ENCODE measurements at regions not wholly inside any gene's neighbourhood (a gene's known extent, or its start where the extent isn't known, plus 50 kb on each side); places are given as distances from the start of the nearest gene placed in this dataset.
A peak's percentile ranks its signal among the peaks of the same experiment; 100 is the strongest.

DNA sequence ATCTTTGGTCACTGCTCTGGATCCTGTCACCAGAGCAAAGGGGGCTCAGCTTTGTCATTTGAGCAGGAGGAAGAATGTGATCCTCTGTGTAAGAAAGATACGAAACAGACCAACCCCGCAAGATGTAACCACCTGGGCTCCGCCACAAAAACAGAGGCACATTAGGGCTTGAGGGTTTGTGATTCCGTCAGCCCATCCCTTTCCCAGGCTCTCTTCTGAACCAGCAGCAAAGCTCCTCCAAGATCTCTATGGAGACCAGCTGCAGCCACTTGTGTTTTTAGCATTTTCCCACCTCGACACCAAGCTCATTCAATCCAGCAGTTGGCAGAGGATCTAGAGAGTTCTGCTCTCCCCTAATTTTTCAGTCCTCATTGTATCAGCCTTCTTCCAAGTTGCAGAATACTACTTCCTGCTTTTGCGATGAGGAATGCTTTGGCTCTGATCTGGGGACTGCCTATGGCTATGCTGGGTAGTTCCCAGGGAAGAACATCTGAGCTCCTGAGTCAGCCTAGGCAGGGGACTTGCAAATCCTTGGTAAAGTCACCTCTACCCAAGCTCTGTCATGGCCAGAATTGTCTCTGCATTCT is 139.6 kb upstream of the RAB12 start:
- no peak overlapping the region for H3K4me3 ChIP-seq (ENCODE audit: low read length)
- TF ChIP-seq, protein P1, sequence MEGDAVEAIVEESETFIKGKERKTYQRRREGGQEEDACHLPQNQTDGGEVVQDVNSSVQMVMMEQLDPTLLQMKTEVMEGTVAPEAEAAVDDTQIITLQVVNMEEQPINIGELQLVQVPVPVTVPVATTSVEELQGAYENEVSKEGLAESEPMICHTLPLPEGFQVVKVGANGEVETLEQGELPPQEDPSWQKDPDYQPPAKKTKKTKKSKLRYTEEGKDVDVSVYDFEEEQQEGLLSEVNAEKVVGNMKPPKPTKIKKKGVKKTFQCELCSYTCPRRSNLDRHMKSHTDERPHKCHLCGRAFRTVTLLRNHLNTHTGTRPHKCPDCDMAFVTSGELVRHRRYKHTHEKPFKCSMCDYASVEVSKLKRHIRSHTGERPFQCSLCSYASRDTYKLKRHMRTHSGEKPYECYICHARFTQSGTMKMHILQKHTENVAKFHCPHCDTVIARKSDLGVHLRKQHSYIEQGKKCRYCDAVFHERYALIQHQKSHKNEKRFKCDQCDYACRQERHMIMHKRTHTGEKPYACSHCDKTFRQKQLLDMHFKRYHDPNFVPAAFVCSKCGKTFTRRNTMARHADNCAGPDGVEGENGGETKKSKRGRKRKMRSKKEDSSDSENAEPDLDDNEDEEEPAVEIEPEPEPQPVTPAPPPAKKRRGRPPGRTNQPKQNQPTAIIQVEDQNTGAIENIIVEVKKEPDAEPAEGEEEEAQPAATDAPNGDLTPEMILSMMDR (conservative IDR thresholded peaks at IDR 0.05; ENCODE audit: low read length) = no peak
- peak; percentile 44 for DNase-seq (ENCODE audit: low read depth)

DNA sequence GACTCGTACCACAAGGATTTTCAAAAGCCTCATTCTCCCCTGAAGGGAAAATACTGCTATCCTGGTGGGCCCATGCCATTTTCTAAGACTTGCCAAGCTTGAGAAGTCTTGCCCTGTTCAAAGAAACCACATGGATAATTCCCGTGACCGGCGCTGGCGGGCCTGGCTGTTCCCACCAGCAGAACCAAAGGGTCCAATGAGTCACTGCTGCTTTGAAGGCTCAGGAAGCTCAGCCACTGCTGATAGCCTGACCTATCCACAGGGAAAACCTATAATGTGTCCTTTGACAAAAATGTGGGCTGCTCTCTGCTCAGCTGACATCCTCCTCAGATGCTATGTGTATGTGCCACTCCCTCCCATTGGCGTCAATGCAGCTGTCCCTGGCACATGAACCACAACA is 137.9 kb upstream of the RAB12 start:
- DNase-seq (ENCODE audit: low read depth) = peak; percentile 12

DNA sequence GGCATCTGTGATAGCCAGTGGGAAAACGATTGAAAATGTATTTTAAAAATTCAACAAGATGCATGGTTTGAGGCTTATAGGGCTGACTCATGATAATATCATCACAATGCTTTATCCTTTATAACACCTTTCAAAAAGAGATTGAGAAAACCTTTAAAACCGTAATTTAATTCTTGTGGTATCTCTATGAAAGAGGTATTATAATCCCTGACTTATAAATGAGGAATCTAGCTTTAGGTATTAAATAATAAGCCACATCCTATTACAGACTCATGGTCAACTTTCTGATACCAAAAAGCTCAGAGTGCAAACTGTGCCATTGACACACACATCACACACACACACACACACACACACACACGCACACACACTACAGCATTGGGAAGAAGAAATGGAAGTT is 134.6 kb upstream of the RAB12 start:
- TF ChIP-seq, protein P1 (conservative IDR thresholded peaks at IDR 0.05; ENCODE audit: low read length) = no peak
- H3K4me3 ChIP-seq (ENCODE audit: low read length) = no peak overlapping the region
- no peak for DNase-seq (ENCODE audit: low read depth)

More for the DNA sequence above, 137.9 kb upstream of the RAB12 start:
- H3K4me3 ChIP-seq (ENCODE audit: low read length) = no peak overlapping the region
- TF ChIP-seq, protein P1 (conservative IDR thresholded peaks at IDR 0.05; ENCODE audit: low read length) = no peak

DNA sequence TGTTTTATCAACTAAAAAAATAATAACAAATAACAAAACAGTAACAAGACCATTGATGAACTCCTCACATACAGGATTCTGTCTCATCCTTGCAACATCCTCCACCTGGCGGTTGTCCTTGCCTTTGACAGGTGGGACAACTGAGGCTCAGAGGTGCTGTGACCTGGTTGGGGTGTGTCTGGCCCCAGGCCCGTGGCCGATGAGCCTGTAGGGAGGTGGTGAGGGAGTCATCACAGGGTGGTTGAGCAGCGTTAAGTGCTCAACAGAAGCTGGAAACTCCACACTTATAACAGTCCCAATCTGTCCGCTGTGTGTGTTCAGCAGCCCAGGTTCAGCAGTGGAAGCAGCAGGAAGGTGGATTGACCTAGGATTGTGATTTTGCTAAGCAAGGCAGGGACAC is 131.6 kb upstream of the RAB12 start:
- no peak overlapping the region for H3K4me3 ChIP-seq (ENCODE audit: low read length)
- TF ChIP-seq, protein P1 (conservative IDR thresholded peaks at IDR 0.05; ENCODE audit: low read length) = no peak
- DNase-seq (ENCODE audit: low read depth) = no peak

DNA sequence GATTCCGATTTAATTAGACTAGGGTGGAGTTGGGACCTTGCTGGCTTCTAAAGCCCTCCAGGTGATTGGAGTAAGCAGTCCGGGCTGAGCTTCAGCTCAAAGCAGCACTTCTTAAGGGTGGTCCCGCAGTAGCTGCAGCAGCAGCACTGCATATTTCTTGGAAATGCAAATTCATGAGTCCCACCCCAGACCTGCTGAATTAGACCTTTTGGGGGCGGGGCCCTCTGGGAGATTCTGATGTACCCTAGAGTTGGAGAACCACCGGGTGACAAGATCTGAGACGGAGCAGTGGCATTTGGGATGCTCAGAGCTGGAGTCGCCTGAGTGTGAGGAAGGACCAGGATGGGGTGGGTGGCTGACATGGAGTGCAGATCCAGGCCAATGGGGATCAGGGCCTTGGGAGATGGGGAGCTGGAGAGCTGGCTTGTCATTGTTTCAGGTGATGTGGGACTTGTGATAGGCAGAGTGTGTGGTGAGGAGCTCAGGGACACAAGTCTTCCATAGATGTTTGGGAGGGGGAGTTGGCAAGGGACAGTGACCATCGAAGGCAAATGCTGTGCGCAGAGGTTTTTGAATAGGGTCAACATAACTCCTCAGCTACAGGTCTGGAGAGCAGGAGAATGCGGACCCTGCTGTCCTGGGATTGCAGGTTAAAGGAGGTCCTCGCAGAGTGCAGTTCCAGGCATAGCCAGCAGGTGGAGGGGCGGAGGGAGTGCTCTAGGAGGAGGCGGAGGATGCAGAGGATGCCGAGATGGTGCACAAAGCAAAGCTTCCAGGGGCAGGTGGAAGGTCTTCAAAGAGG is 130.9 kb upstream of the RAB12 start:
- no peak overlapping the region for H3K4me3 ChIP-seq (ENCODE audit: low read length)
- TF ChIP-seq, protein P1 (conservative IDR thresholded peaks at IDR 0.05; ENCODE audit: low read length) = peak; percentile 89
- peak; percentile 39 for DNase-seq (ENCODE audit: low read depth)

DNA sequence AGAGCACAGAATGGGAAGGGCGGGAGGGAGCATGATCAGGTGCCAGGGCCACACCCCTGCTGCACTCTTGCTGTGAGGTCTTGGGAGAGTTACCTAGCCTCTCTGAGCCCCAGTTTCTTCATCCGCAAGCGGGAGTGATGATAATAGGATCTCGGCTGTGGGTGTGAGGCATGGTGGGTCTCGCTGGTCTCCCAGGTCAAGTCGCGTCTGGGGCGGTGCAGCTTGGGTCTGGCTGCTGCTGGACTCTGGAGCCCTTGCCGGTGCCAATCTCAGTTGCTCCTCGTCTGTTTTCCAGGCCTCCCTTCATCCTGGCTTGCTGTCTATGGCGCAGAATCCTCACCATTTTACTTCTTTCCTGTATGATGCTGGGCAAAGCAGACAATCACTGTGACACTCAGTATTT is 130.3 kb upstream of the RAB12 start:
- TF ChIP-seq, protein P1 (conservative IDR thresholded peaks at IDR 0.05; ENCODE audit: low read length) = no peak
- no peak for DNase-seq (ENCODE audit: low read depth)
- no peak overlapping the region for H3K4me3 ChIP-seq (ENCODE audit: low read length)

DNA sequence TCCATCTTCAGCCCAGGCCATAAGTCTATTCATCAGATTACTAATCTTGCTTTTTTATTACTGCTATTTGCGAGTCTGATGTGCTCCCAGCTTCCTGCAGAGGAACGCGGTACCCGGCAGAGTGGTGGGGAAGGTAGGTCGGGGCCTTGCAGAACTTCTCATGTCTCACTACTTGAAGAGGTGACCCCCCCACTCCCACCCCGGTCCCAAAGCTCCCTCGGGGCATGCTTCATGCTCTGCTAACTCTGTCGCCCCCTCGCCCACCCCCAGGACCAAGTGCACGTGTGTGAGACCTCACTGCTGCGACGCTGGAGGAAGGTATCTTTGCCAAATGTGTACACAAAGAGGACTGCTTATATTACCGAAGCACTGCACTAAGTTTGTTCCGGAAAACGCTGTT is 129.4 kb upstream of the RAB12 start:
- DNase-seq (ENCODE audit: low read depth) = no peak

More for the DNA sequence above, 129.4 kb upstream of the RAB12 start:
- H3K4me3 ChIP-seq (ENCODE audit: low read length) = no peak overlapping the region
- TF ChIP-seq, protein P1 (conservative IDR thresholded peaks at IDR 0.05; ENCODE audit: low read length) = no peak
